ENCODE measurements at regions not wholly inside any gene's neighbourhood (a gene's known extent, or its start where the extent isn't known, plus 50 kb on each side); places are given as distances from the start of the nearest gene placed in this dataset.
"Not testable (repeated sequence)": the region's sequence is repeated elsewhere in the genome, so short reads cannot be mapped to it uniquely, and the experiment has no call there.

- no peaks in the 10 kb centered on the region for H3K36me3 Mint-ChIP-seq
Observed at GRCh38 chr10:84719687-84720086, 391.3 kb downstream of the CCSER2 start.

GRCh38 chr10:84727398-84727797 lies 399.0 kb downstream of the CCSER2 start:
- Mint-ChIP-seq H3K4me3 (no peak overlapping the region), H3K4me1 (no peaks in the 10 kb centered on the region), H3K27me3 (ENCODE audit: low read depth in 3 of 3) (no peaks in the 10 kb centered on the region), H3K36me3 (no peaks in the 10 kb centered on the region), H3K27ac (no peak overlapping the region), H3K9me3 (peaks cover 4 to 25% (median 6%) of the 10 kb centered on the region in 7 donors)
- Histone ChIP-seq H3K27me3 (ENCODE audit: control insufficient read depth in 2 of 2, insufficient read depth in 2 of 2, low read length in 2 of 2) (no peaks in the 10 kb centered on the region), H3K27ac (ENCODE audit: low read depth in 1 of 2, low read length in 2 of 2) (no peak overlapping the region), H4K20me1 (ENCODE audit: insufficient read depth, low read length) (no peaks in the 10 kb centered on the region), H3K4me1 (ENCODE audit: control insufficient read depth in 1 of 2, insufficient read depth in 2 of 2, low read length in 2 of 2) (no peaks in the 10 kb centered on the region), H3K9me3 (replicated peaks in 1 of 2; ENCODE audit: control insufficient read depth in 1 of 2, insufficient read depth in 1 of 2, low read length in 2 of 2) (no peaks in the 10 kb centered on the region), H3K36me3 (replicated peaks in 1 of 2; ENCODE audit: control insufficient read depth in 1 of 2, insufficient read depth in 2 of 2, low read length in 2 of 2) (no peaks in the 10 kb centered on the region), H3K79me2 (ENCODE audit: insufficient read depth, low read length) (no peaks in the 10 kb centered on the region), H3K4me2 (replicated peaks; ENCODE audit: extremely low read depth, low read length, poor library complexity, severe bottlenecking) (no peak overlapping the region), H2AFZ (ENCODE audit: insufficient read depth, low read depth, low read length, poor library complexity, severe bottlenecking) (no peak overlapping the region), H3K4me3 (replicated peaks in 1 of 3; ENCODE audit: low read depth in 2 of 3, low read length in 3 of 3) (no peak overlapping the region), H3K9ac (ENCODE audit: insufficient read depth, low read length, poor library complexity, severe bottlenecking) (no peak overlapping the region)
- intact Hi-C loops (cut with micrococcal nuclease), result no loop called here
- DNase-seq, result no peak
- TF ChIP-seq, protein P1, sequence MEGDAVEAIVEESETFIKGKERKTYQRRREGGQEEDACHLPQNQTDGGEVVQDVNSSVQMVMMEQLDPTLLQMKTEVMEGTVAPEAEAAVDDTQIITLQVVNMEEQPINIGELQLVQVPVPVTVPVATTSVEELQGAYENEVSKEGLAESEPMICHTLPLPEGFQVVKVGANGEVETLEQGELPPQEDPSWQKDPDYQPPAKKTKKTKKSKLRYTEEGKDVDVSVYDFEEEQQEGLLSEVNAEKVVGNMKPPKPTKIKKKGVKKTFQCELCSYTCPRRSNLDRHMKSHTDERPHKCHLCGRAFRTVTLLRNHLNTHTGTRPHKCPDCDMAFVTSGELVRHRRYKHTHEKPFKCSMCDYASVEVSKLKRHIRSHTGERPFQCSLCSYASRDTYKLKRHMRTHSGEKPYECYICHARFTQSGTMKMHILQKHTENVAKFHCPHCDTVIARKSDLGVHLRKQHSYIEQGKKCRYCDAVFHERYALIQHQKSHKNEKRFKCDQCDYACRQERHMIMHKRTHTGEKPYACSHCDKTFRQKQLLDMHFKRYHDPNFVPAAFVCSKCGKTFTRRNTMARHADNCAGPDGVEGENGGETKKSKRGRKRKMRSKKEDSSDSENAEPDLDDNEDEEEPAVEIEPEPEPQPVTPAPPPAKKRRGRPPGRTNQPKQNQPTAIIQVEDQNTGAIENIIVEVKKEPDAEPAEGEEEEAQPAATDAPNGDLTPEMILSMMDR (IDR thresholded peaks at IDR 0.05), result no peak
- 89% methylated on average over 5 of the region's 5 CpGs for WGBS (ENCODE audit: insufficient coverage)

More at GRCh38 chr10:84719687-84720086, 391.3 kb downstream of the CCSER2 start:
- no peak overlapping the region for H3K4me2 ChIP-seq (replicated peaks; ENCODE audit: extremely low read depth, low read length, poor library complexity, severe bottlenecking)
- H3K27me3 ChIP-seq (ENCODE audit: control insufficient read depth in 2 of 2, insufficient read depth in 2 of 2, low read length in 2 of 2), result no peaks in the 10 kb centered on the region
- Mint-ChIP-seq H3K4me3 (no peak overlapping the region), H3K27ac (no peak overlapping the region), H3K4me1 (no peaks in the 10 kb centered on the region), H3K27me3 (ENCODE audit: low read depth in 3 of 3) (peaks cover 1 to 6% (median 2%) of the 10 kb centered on the region in 3 donors), H3K9me3 (peaks cover 0 to 1% (median 0%) of the 10 kb centered on the region in 7 donors)
- H4K20me1 ChIP-seq (ENCODE audit: insufficient read depth, low read length), result no peaks in the 10 kb centered on the region
- H3K4me3 ChIP-seq (replicated peaks in 1 of 3; ENCODE audit: low read depth in 2 of 3, low read length in 3 of 3), result no peak overlapping the region
- H3K9me3 ChIP-seq (replicated peaks in 1 of 2; ENCODE audit: control insufficient read depth in 1 of 2, insufficient read depth in 1 of 2, low read length in 2 of 2), result no peaks in the 10 kb centered on the region
- no peaks in the 10 kb centered on the region for H3K79me2 ChIP-seq (ENCODE audit: insufficient read depth, low read length)
- H3K36me3 ChIP-seq (replicated peaks in 1 of 2; ENCODE audit: control insufficient read depth in 1 of 2, insufficient read depth in 2 of 2, low read length in 2 of 2), result no peaks in the 10 kb centered on the region
- intact Hi-C loops (cut with micrococcal nuclease), result no loop called here
- H2AFZ ChIP-seq (ENCODE audit: insufficient read depth, low read depth, low read length, poor library complexity, severe bottlenecking), result no peak overlapping the region
- TF ChIP-seq, protein P1 (IDR thresholded peaks at IDR 0.05), result no peak
- DNase-seq, result no peak
- no peak overlapping the region for H3K27ac ChIP-seq (ENCODE audit: low read depth in 1 of 2, low read length in 2 of 2)
- H3K4me1 ChIP-seq (ENCODE audit: control insufficient read depth in 1 of 2, insufficient read depth in 2 of 2, low read length in 2 of 2), result no peaks in the 10 kb centered on the region
- WGBS (ENCODE audit: insufficient coverage), result 60% methylated on average over 1 of the region's 1 CpG
- no peak overlapping the region for H3K9ac ChIP-seq (ENCODE audit: insufficient read depth, low read length, poor library complexity, severe bottlenecking)

GRCh38 chr10:84739126-84739525 lies 410.7 kb downstream of the CCSER2 start:
- not testable (repeated sequence) for H3K9me3 Mint-ChIP-seq; H3K27ac Mint-ChIP-seq; H3K27me3 Mint-ChIP-seq (ENCODE audit: low read depth in 3 of 3)

More at GRCh38 chr10:84739126-84739525, 410.7 kb downstream of the CCSER2 start:
- H3K4me3 ChIP-seq (replicated peaks in 1 of 3; ENCODE audit: low read depth in 2 of 3, low read length in 3 of 3); H3K36me3 Mint-ChIP-seq; intact Hi-C loops (cut with micrococcal nuclease); H3K4me2 ChIP-seq (replicated peaks; ENCODE audit: extremely low read depth, low read length, poor library complexity, severe bottlenecking); H3K36me3 ChIP-seq (replicated peaks in 1 of 2; ENCODE audit: control insufficient read depth in 1 of 2, insufficient read depth in 2 of 2, low read length in 2 of 2); H3K4me1 ChIP-seq (ENCODE audit: control insufficient read depth in 1 of 2, insufficient read depth in 2 of 2, low read length in 2 of 2); H3K27ac ChIP-seq (ENCODE audit: low read depth in 1 of 2, low read length in 2 of 2); H3K27me3 ChIP-seq (ENCODE audit: control insufficient read depth in 2 of 2, insufficient read depth in 2 of 2, low read length in 2 of 2); H3K4me1 Mint-ChIP-seq; H3K9ac ChIP-seq (ENCODE audit: insufficient read depth, low read length, poor library complexity, severe bottlenecking); H4K20me1 ChIP-seq (ENCODE audit: insufficient read depth, low read length); H3K79me2 ChIP-seq (ENCODE audit: insufficient read depth, low read length); H3K4me3 Mint-ChIP-seq; H3K9me3 ChIP-seq (replicated peaks in 1 of 2; ENCODE audit: control insufficient read depth in 1 of 2, insufficient read depth in 1 of 2, low read length in 2 of 2); DNase-seq; H2AFZ ChIP-seq (ENCODE audit: insufficient read depth, low read depth, low read length, poor library complexity, severe bottlenecking): not testable (repeated sequence)
- WGBS (ENCODE audit: insufficient coverage), result 87% methylated on average over 4 of the region's 9 CpGs
